HG02884 (cell line): ENCODE measurements at regions not wholly inside any gene's neighbourhood (a gene's known extent, or its start where the extent isn't known, plus 50 kb on each side); places are given as distances from the start of the nearest gene placed in this dataset.

Experiments
- ATAC-seq: cut with Tn5 transposase; IDR thresholded peaks from one replicate; pipeline ENCODE4 v1.9.1; 2021; ENCODE audit warnings: mild to moderate bottlenecking, moderate library complexity; ENCODE audit not compliant: unreplicated experiment

- ATAC-seq = no peak
Measured at GRCh38 chr14:61226015-61226654, 55.0 kb downstream of the TMEM30B start.

GRCh38 chr14:61225344-61225743 is 55.8 kb downstream of the TMEM30B start:
- no peak for ATAC-seq

GRCh38 chr14:61223552-61223951 is 57.6 kb downstream of the TMEM30B start:
- no peak for ATAC-seq

- ATAC-seq = no peak
Measured at GRCh38 chr14:61222388-61222787, 58.8 kb downstream of the TMEM30B start.

- ATAC-seq = no peak
Measured at GRCh38 chr14:61221906-61222305, 59.2 kb downstream of the TMEM30B start.

- no peak for ATAC-seq
Measured at GRCh38 chr14:61219673-61220072, 61.5 kb downstream of the TMEM30B start.

- no peak for ATAC-seq
Measured at GRCh38 chr14:61219256-61219655, 61.9 kb downstream of the TMEM30B start.

- no peak for ATAC-seq
Measured at GRCh38 chr14:61218767-61219166, 62.4 kb downstream of the TMEM30B start.

- ATAC-seq = no peak
Measured at GRCh38 chr14:61218157-61218556, 63.0 kb downstream of the TMEM30B start.

- ATAC-seq = no peak
Measured at GRCh38 chr14:61217516-61217915, 63.6 kb downstream of the TMEM30B start.

- ATAC-seq = no peak
Measured at GRCh38 chr14:61215222-61216020, 65.7 kb downstream of the TMEM30B start.

- no peak for ATAC-seq
Measured at GRCh38 chr14:61213920-61214319, 67.2 kb downstream of the TMEM30B start.

GRCh38 chr14:61213191-61213621 is 67.9 kb downstream of the TMEM30B start:
- no peak for ATAC-seq

GRCh38 chr14:61212546-61212945 is 68.6 kb downstream of the TMEM30B start:
- no peak for ATAC-seq

GRCh38 chr14:61211476-61212255 is 69.5 kb downstream of the TMEM30B start:
- no peak for ATAC-seq

- no peak for ATAC-seq
Measured at GRCh38 chr14:61203081-61203753, 77.9 kb downstream of the TMEM30B start.

GRCh38 chr14:61202124-61202523 is 79.0 kb downstream of the TMEM30B start:
- no peak for ATAC-seq

GRCh38 chr14:61201171-61201570 is 80.0 kb downstream of the TMEM30B start:
- no peak for ATAC-seq

GRCh38 chr14:61197416-61197815 is 83.7 kb downstream of the TMEM30B start:
- no peak for ATAC-seq

- ATAC-seq = no peak
Measured at GRCh38 chr14:61196792-61197191, 84.3 kb downstream of the TMEM30B start.

- ATAC-seq = no peak
Measured at GRCh38 chr14:61196034-61196433, 85.1 kb downstream of the TMEM30B start.
